Activated CD8-positive, alpha-beta T cell treated with anti-CD3 and anti-CD28 coated beads, Interleukin-2, amount 10 ng/mL, durations not matched to agents 7 days and 5 days (primary cell): ENCODE measurements at regions not wholly inside any gene's neighbourhood (a gene's known extent, or its start where the extent isn't known, plus 50 kb on each side); places are given as distances from the start of the nearest gene placed in this dataset.

ENCODE experiments used
- ATAC-seq: fragments of 150-1000 bp; cut with Tn5 transposase; one replicate; pipeline ENCODE4 v1.10.0; 2021; ENCODE audit warnings: moderate library complexity
- CTCF ChIA-PET: fragments of 350-600 bp; sonication (Branson Sonifier 250); formaldehyde crosslinking; loops from one replicate; lab custom pipeline; 2021; ENCODE audit warnings: antibody characterized with exemption; lab: Charles Lee
- POLR2A ChIA-PET: fragments of 350-600 bp; sonication (Branson Sonifier 250); formaldehyde crosslinking; loops from one replicate; lab custom pipeline; 2021; ENCODE audit warnings: antibody characterized with exemption; lab: Charles Lee
- DNase-seq: peaks from one replicate; pipeline ENCODE4 v3.0.0-alpha.2; 2020
- H3K27ac Mint-ChIP-seq: one replicate; pipeline ENCODE4 v1.8.0; 2021; ENCODE audit warnings: mild to moderate bottlenecking, mixed read lengths
- H3K27me3 Mint-ChIP-seq: one replicate; pipeline ENCODE4 v1.8.0; 2021; ENCODE audit warnings: low read depth, mixed read lengths
- H3K36me3 Mint-ChIP-seq: one replicate; pipeline ENCODE4 v1.8.0; 2021; ENCODE audit warnings: low read depth, mixed read lengths
- H3K4me1 Mint-ChIP-seq: one replicate; pipeline ENCODE4 v1.8.0; 2021; ENCODE audit warnings: low read depth, mixed read lengths
- H3K4me3 Mint-ChIP-seq: one replicate; pipeline ENCODE4 v1.8.0; 2021; ENCODE audit warnings: mild to moderate bottlenecking, mixed read lengths
- H3K9me3 Mint-ChIP-seq: one replicate; pipeline ENCODE4 v1.8.0; 2022; ENCODE audit warnings: mixed read lengths; ENCODE audit not compliant: insufficient read depth

DNA sequence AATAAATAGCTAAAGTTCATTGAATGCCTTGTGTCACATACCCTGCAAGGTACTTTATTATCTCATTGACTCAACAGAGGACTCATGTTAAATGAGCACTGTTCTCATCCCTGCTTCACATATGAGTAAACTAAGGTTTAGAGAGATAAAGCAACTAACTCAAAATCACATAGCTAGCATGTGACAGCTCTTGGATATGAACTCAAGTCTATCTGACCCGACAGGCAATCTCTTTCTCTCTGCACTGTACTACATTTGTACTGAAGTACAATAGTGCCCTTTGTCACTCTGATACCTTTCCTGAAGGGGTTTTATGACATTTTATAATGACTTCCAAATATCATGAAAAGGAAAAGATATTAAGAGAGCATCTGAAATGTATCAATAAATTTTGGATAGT is 297.5 kb upstream of the UBE2E3 start:
- CTCF ChIA-PET, result no interaction called here
- DNase-seq (no peak), ATAC-seq (no peak)
- POLR2A ChIA-PET, result no interaction called here
- no peaks in the 10 kb centered on the region for H3K36me3 Mint-ChIP-seq
- H3K4me3 Mint-ChIP-seq, result no peak overlapping the region
- H3K27ac Mint-ChIP-seq, result no peak overlapping the region
- peaks cover 7% of the 10 kb centered on the region for H3K27me3 Mint-ChIP-seq
- H3K4me1 Mint-ChIP-seq, result no peaks in the 10 kb centered on the region
- H3K9me3 Mint-ChIP-seq, result no peaks in the 10 kb centered on the region

DNA sequence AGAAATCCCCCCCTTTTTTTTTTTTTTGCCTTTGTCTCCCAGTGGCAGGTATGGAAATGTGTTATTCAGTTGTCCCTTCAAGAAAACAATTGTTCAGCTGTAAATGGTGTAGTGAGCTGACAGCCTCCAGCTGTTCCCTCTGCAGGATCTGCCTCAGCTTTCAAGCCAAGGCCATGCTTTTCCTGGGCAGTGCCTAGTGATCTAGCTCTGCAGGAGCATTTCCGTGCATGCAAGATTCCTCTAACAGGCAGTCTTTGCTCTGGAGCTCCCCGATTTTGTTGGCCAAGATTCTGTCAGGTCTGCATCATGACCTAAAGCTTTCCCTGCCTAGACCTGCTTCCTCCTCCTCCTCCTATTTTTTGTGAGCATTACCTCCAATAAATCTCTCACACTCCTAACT is 300.7 kb upstream of the UBE2E3 start:
- no peaks in the 10 kb centered on the region for H3K36me3 Mint-ChIP-seq
- no peak overlapping the region for H3K4me3 Mint-ChIP-seq
- H3K27ac Mint-ChIP-seq, result no peak overlapping the region
- H3K27me3 Mint-ChIP-seq, result peaks cover 7% of the 10 kb centered on the region
- ATAC-seq (no peak), DNase-seq (no peak)
- H3K9me3 Mint-ChIP-seq, result no peaks in the 10 kb centered on the region
- no peaks in the 10 kb centered on the region for H3K4me1 Mint-ChIP-seq
- POLR2A ChIA-PET, result no interaction called here
- CTCF ChIA-PET, result no interaction called here

DNA sequence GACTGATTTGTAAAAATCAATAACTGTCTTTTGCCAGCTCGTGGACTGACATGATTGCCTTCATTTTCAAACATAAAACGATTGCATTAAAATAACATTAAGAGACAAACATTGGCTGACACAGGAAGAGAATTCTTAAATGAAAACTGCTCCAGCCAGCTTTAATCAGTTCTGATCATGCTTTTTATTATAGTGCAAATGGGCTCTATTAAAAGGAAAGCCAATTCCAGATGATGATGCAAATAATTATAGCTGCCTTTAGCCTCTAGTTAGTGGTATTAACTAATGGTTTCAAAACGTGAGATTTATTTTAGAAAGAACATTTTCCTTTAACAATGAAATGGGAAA is 301.8 kb upstream of the UBE2E3 start:
- Mint-ChIP-seq H3K27me3 (peaks cover 7% of the 10 kb centered on the region), H3K36me3 (no peaks in the 10 kb centered on the region), H3K27ac (no peak overlapping the region), H3K9me3 (no peaks in the 10 kb centered on the region), H3K4me1 (no peaks in the 10 kb centered on the region), H3K4me3 (no peak overlapping the region)
- no peak for ATAC-seq
- CTCF ChIA-PET, result no interaction called here
- no peak for DNase-seq
- POLR2A ChIA-PET, result no interaction called here

DNA sequence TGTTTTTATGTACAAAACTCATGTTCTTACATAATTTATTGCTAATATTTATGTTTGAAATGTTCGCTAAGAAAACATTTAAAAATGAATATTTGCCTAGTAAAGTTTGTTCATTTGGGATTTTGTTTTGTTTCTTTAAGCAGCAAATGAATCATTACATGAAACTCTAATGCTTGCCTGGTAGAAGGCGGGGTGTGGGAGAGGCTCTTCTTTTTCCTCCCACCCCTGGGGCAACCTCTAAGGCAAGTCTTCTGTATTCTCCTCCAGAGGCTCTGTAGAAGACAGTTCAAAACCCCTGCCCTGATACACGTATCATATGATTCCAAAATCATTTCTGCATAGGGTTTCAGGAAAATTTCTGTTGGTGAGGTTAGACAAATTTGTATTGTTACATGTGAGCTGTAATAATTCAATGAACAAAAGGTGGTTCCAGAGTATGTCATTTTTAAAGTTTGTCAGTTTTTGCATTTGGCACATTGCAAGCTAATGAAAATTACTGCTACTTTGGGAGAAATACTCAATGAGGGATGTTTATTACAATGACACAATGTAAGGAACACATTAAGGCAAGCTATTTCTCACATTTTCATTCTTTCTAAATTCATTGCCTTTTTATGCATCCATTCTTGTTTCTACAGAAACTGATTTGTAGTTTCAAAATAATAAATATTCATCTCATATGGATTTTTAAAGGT is 302.3 kb upstream of the UBE2E3 start:
- Mint-ChIP-seq H3K4me3 (no peak overlapping the region), H3K36me3 (no peaks in the 10 kb centered on the region), H3K4me1 (no peaks in the 10 kb centered on the region), H3K9me3 (no peaks in the 10 kb centered on the region), H3K27me3 (peaks cover 7% of the 10 kb centered on the region), H3K27ac (no peak overlapping the region)
- DNase-seq, result no peak
- CTCF ChIA-PET, result no interaction called here
- POLR2A ChIA-PET, result no interaction called here
- ATAC-seq, result no peak

DNA sequence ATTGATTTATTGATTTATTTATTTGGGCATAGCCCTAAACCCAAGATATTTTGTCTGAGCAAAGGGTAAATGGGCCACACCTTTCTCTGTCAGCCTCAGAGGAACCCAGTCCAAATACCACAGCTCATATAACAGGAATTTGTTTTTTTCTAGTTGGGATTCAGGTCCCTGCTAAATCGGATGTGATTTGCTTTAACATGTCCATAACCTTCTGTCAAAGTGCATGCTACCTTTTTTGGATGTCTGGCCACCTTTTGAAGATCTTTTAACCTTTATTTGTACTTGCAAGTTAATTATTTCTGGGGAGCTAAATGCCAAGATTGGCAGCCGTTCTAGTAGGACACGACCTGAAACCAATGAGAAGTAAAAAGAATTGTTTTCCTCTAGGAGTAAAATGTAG is 303.2 kb upstream of the UBE2E3 start:
- Mint-ChIP-seq H3K9me3 (no peaks in the 10 kb centered on the region), H3K27me3 (peaks cover 7% of the 10 kb centered on the region), H3K36me3 (no peaks in the 10 kb centered on the region), H3K4me3 (no peak overlapping the region), H3K4me1 (no peaks in the 10 kb centered on the region), H3K27ac (no peak overlapping the region)
- POLR2A ChIA-PET, result no interaction called here
- DNase-seq, result no peak
- CTCF ChIA-PET, result no interaction called here
- ATAC-seq, result no peak

DNA sequence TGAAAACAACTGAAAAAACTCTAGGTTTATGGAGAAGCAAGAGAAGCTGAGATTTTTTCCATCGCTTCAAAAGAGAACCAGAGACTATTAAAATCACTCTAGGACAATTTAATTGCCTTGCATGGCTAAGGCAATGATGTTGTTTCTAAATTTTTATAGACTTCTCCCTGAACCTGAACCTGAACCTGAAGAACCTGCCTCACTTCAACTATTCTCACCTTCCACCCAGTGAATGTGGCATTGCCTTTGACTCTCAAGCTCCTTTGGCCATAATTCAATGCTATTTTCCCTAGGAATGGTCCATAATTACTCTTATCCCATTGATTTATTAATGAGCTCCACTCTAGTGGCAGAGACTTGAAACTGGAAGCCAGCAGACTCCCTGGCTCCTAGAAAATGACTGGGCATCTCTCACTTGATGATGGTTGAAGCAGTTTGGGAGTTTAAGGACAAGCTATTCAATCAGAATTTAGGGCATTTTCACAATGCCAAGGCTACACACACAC is 303.8 kb upstream of the UBE2E3 start:
- ChIA-PET POLR2A (no interaction called here), CTCF (no interaction called here)
- no peak for DNase-seq
- H3K4me3 Mint-ChIP-seq, result no peak overlapping the region
- ATAC-seq, result no peak
- no peaks in the 10 kb centered on the region for H3K9me3 Mint-ChIP-seq
- no peak overlapping the region for H3K27ac Mint-ChIP-seq
- peaks cover 7% of the 10 kb centered on the region for H3K27me3 Mint-ChIP-seq
- no peaks in the 10 kb centered on the region for H3K4me1 Mint-ChIP-seq
- H3K36me3 Mint-ChIP-seq, result no peaks in the 10 kb centered on the region

DNA sequence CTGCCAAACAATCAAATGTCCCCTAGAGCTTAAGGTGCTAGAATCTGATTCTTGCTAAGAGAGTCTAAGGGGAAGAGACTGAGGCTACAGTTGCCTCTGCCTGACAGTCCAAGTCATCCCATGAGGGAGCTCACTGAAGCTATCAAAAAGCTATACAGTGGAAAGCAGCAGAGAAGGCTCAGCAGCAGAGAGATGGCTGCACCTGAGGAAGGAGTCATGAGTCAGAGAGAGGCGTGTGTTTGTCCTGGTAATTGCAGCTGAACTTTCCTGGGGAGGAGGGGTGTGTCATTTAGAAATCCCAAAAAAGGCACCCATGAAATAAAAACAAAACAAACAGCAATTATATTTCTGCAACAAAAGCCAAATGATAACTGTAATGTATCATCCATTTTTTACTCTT is 305.2 kb upstream of the UBE2E3 start:
- no peak overlapping the region for H3K27ac Mint-ChIP-seq
- no peak overlapping the region for H3K4me3 Mint-ChIP-seq
- no peak for ATAC-seq
- no peak for DNase-seq
- ChIA-PET POLR2A (no interaction called here), CTCF (no interaction called here)
- no peaks in the 10 kb centered on the region for H3K4me1 Mint-ChIP-seq
- no peaks in the 10 kb centered on the region for H3K9me3 Mint-ChIP-seq
- peaks cover 4% of the 10 kb centered on the region for H3K27me3 Mint-ChIP-seq
- H3K36me3 Mint-ChIP-seq, result no peaks in the 10 kb centered on the region

DNA sequence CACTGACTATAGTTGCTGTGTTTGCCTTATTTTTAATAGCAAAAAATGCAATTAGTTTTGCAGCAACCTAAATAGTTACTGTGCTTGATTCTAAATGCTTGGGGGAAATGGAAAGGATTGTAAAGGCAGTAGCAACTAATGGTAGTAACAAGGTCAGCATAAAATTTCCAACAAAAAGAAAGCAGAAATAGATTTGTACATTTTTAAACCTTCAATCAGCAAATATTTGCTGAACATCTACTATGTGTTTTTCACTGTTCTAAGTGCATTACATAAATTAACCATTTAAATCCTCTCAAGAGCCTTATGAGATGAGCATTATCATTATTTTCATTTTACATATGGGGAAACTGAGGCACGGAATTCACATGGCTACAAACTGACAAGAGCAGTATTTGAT is 308.0 kb upstream of the UBE2E3 start:
- DNase-seq (no peak), ATAC-seq (no peak)
- ChIA-PET POLR2A (no interaction called here), CTCF (no interaction called here)
- H3K36me3 Mint-ChIP-seq, result no peaks in the 10 kb centered on the region
- H3K27ac Mint-ChIP-seq, result no peak overlapping the region
- H3K4me3 Mint-ChIP-seq, result no peak overlapping the region
- no peaks in the 10 kb centered on the region for H3K9me3 Mint-ChIP-seq
- H3K4me1 Mint-ChIP-seq, result no peaks in the 10 kb centered on the region
- H3K27me3 Mint-ChIP-seq, result no peaks in the 10 kb centered on the region

DNA sequence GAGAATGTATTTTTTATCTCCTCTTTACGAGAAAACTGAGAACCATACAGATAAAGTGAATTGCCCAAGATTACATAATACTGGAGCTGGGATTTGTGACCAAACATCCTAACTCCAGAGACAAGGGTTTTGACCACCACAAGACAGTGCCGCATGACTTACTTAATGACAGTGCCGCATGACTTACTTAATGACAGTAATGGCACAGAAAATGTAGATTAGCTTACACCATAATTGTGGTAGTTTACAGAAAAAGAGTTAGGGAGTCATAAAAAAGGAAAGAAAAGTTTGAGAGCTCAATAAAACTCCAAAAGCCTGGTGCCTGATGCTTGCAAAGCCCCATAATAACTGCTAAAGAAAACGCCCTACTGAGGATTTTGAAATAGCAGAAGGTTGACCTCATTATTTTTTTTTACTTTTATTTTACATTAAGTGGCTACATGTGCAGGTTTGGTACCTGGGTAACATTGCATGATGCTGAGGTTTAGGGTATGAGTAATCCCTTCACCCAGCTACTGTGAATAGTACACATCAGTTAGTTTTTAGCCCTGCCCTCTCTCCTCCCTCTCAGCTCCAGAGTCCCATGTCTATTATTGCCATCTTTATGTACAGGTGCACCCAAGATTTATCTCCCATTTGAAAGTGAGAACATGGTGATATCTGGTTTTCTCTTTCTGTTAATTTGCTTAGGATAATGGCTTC is 310.0 kb upstream of the UBE2E3 start:
- no peaks in the 10 kb centered on the region for H3K36me3 Mint-ChIP-seq
- H3K27me3 Mint-ChIP-seq, result no peaks in the 10 kb centered on the region
- POLR2A ChIA-PET, result no interaction called here
- H3K27ac Mint-ChIP-seq, result no peak overlapping the region
- ATAC-seq (no peak), DNase-seq (no peak)
- CTCF ChIA-PET, result no interaction called here
- H3K9me3 Mint-ChIP-seq, result no peaks in the 10 kb centered on the region
- H3K4me3 Mint-ChIP-seq, result no peak overlapping the region
- no peaks in the 10 kb centered on the region for H3K4me1 Mint-ChIP-seq

DNA sequence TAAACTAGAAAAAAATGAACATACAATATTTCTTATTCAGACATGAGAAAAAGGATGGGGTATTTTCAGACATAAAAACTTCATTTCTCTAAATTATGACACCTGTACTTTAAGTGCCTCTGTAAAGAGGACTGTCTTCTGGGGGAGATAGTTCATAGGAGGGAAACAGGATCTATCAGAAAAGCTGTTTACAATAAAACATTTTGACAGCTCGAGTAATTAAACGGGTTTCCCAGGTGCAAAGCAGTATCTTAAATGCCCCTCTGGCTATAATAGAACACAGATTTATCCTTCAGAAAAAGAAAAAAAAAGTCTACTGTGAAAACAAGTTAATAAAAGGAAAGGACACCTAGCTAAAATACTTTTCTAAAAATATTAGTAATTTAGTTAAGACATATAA is 311.4 kb upstream of the UBE2E3 start:
- no peak for ATAC-seq
- Mint-ChIP-seq H3K36me3 (no peaks in the 10 kb centered on the region), H3K4me3 (no peak overlapping the region), H3K27me3 (peaks cover 3% of the 10 kb centered on the region), H3K4me1 (no peaks in the 10 kb centered on the region), H3K27ac (no peak overlapping the region), H3K9me3 (no peaks in the 10 kb centered on the region)
- ChIA-PET POLR2A (no interaction called here), CTCF (interaction anchor here (1.1 kb wide), 1 partner anchor 120 kb away, joined by 3 read pairs; no protein-coding TSS in a partner anchor)
- DNase-seq, result no peak

DNA sequence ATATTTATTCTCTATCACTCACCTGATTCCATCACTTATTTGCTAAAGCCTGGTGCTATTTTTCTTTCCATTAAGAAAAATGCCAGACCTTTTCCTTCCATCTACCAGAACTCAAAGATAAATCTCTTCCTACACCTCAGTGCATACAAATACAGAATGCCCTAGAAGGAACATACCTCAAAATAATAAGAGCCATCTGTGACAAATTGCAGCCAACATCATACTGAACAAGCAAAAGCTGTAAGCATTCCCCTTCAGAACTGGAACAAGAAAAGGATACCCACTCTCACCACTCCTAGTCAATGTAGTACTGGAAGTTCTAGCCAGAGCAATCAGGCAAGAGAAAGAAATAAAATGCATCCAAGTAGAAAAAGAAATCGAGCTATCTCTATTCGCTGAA is 315.9 kb upstream of the UBE2E3 start:
- ChIA-PET CTCF (no interaction called here), POLR2A (no interaction called here)
- H3K4me1 Mint-ChIP-seq, result peaks cover 2% of the 10 kb centered on the region
- H3K36me3 Mint-ChIP-seq, result no peaks in the 10 kb centered on the region
- H3K27ac Mint-ChIP-seq, result no peak overlapping the region
- no peak for ATAC-seq
- H3K4me3 Mint-ChIP-seq, result no peak overlapping the region
- H3K27me3 Mint-ChIP-seq, result peaks cover 3% of the 10 kb centered on the region
- no peak for DNase-seq
- no peaks in the 10 kb centered on the region for H3K9me3 Mint-ChIP-seq

DNA sequence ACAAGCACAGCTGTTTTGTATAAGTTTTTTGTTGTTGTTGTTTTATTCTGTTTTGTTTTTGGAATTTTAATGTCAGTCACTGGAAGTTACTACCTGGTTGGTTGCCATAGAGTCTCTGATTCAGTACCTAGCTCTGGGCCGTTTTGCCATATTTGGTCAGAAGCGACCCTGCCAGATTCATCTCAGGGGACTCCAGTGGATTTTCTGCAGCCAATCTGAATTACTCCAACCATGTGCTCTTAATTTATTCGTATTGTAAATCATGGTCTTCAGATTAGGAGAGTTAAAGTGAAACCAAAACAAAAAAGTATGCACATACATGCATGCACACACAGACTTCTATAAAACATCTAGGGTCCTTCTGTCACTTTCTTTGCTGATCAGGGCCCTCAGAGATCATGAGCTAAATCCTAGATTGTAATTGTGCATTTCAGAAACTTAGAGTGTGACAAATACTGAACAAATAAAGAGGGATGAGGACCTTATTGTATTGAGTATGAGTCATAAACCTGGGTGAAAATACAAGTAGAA is 317.4 kb upstream of the UBE2E3 start:
- DNase-seq (no peak), ATAC-seq (no peak)
- H3K9me3 Mint-ChIP-seq, result no peaks in the 10 kb centered on the region
- H3K36me3 Mint-ChIP-seq, result no peaks in the 10 kb centered on the region
- H3K27ac Mint-ChIP-seq, result no peak overlapping the region
- H3K4me1 Mint-ChIP-seq, result peaks cover 2% of the 10 kb centered on the region
- peaks cover 3% of the 10 kb centered on the region for H3K27me3 Mint-ChIP-seq
- ChIA-PET CTCF (no interaction called here), POLR2A (no interaction called here)
- no peak overlapping the region for H3K4me3 Mint-ChIP-seq
